Thyroid gland (tissue), 4 donors: ENCODE measurements at regions not wholly inside any gene's neighbourhood (a gene's known extent, or its start where the extent isn't known, plus 50 kb on each side); places are given as distances from the start of the nearest gene placed in this dataset.

Experiments used
- POLR2A ChIP-seq, 2 donors: fragments of 450-650 bp; IDR thresholded peaks; one replicate each; pipeline ENCODE4 v1.6.1; 2017; ENCODE audit warnings: antibody characterized with exemption in 2 of 2, mild to moderate bottlenecking in 2 of 2, moderate library complexity in 1 of 2
- TF ChIP-seq, protein P1 (sequence below), 6 experiments: fragments of 200-600 bp in 3 of 6; fragments of 450-650 bp in 3 of 6; sonication (generic) in 3 of 6; IDR thresholded peaks; one replicate each; pipeline ENCODE4 v1.5.1; 2016 to 2019; ENCODE audit warnings: antibody characterized with exemption in 6 of 6, mild to moderate bottlenecking in 2 of 6, inconsistent platforms in 1 of 6, moderate library complexity in 1 of 6

DNA sequence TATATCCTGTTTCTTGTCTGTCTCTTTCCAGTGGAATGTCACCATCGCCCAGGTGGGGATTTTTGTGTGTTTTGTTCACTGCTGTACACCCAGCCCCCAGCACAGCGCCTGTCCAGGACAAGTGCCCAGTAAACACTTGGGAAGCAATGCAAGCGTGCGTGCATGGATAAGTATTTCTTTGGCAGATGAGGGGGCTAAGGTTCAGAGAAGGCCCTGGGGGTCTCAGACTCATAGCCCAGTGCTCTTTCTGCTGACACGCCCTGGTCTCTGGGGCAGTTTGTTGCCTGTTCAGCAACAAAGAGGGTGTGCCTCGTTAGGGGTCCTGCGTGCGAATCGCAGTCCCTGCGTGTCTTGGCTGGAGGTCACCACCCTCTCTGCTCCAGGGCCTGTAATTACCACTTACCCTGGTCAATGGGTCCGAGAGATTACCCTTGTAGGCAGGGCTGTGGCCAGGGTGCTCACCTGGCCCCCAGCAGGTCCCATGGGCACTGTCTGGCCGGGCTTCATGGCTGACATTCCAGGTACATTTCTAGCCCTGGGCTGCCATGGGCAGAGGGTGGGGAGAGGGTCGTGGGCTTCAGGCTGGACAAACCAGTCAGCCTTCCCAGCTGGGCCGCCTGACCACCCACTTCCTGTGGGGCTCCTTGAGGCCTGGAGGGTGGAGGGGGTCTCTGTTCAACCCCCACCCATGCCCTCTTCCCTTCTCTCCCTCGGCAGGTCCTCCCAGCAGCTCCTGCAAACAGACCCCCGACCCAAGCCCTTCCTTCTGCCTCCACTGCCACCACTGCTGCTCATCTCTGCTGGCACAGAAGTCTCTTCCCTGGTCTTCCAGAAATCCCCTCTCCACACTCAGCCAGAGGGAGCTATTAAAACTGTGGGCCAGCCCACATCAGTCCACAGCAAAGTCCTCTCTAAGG lies 87.1 kb downstream of the CEBPB start:
- TF ChIP-seq, protein P1, sequence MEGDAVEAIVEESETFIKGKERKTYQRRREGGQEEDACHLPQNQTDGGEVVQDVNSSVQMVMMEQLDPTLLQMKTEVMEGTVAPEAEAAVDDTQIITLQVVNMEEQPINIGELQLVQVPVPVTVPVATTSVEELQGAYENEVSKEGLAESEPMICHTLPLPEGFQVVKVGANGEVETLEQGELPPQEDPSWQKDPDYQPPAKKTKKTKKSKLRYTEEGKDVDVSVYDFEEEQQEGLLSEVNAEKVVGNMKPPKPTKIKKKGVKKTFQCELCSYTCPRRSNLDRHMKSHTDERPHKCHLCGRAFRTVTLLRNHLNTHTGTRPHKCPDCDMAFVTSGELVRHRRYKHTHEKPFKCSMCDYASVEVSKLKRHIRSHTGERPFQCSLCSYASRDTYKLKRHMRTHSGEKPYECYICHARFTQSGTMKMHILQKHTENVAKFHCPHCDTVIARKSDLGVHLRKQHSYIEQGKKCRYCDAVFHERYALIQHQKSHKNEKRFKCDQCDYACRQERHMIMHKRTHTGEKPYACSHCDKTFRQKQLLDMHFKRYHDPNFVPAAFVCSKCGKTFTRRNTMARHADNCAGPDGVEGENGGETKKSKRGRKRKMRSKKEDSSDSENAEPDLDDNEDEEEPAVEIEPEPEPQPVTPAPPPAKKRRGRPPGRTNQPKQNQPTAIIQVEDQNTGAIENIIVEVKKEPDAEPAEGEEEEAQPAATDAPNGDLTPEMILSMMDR (IDR thresholded peaks at IDR 0.05) = no peak
- peak in 1 of 2 donors; percentile 67 for TF ChIP-seq POLR2A (IDR thresholded peaks at IDR 0.05)
